Osteoblast (primary cell): ENCODE measurements at regions not wholly inside any gene's neighbourhood (a gene's known extent, or its start where the extent isn't known, plus 50 kb on each side); places are given as distances from the start of the nearest gene placed in this dataset.

ENCODE experiments used
- DNase-seq: peaks from one replicate; pipeline ENCODE4 v3.0.0; 2011; ENCODE audit warnings: low spot score, mixed read lengths; ENCODE audit not compliant: insufficient read length; ENCODE audit errors: missing footprints
- H2AFZ ChIP-seq: 2 replicates; pipeline ENCODE4 v1.6.0; 2011; ENCODE audit warnings: mild to moderate bottlenecking, low read length
- H3K27ac ChIP-seq: 2 replicates; pipeline ENCODE4 v1.5.1; 2011; ENCODE audit warnings: mild to moderate bottlenecking, low read depth, low read length, moderate library complexity
- H3K27me3 ChIP-seq: 2 replicates; pipeline ENCODE4 v1.6.0; 2012; ENCODE audit warnings: mild to moderate bottlenecking, control low read depth, inconsistent platforms, low read length, moderate library complexity; ENCODE audit not compliant: insufficient read depth
- H3K36me3 ChIP-seq: 2 replicates; pipeline ENCODE4 v1.5.1; 2011; ENCODE audit warnings: mild to moderate bottlenecking, low read length, control low read depth, moderate library complexity; ENCODE audit not compliant: insufficient read depth
- H3K4me1 ChIP-seq: 2 replicates; pipeline ENCODE4 v1.5.1; 2011; ENCODE audit warnings: mild to moderate bottlenecking, low read length, control low read depth, moderate library complexity; ENCODE audit not compliant: insufficient read depth
- H3K4me2 ChIP-seq: 2 replicates; pipeline ENCODE4 v1.6.0; 2011; ENCODE audit warnings: mild to moderate bottlenecking, low read length; ENCODE audit not compliant: insufficient read depth
- H3K4me3 ChIP-seq: fragments of 200-600 bp; sonication (generic); 3 replicates; pipeline ENCODE4 v1.5.1; 2012; ENCODE audit warnings: mild to moderate bottlenecking, low read length, inconsistent platforms; ENCODE audit not compliant: insufficient read depth
- H3K79me2 ChIP-seq: 2 replicates; pipeline ENCODE4 v1.6.0; 2012; ENCODE audit warnings: mild to moderate bottlenecking, low read length, control low read depth, inconsistent platforms; ENCODE audit not compliant: insufficient read depth
- H3K9me3 ChIP-seq: 2 replicates; pipeline ENCODE4 v1.5.1; 2011; ENCODE audit warnings: low read depth, low read length, control low read depth
- H4K20me1 ChIP-seq: 2 replicates; pipeline ENCODE4 v1.6.0; 2012; ENCODE audit warnings: mild to moderate bottlenecking, low read length, control low read depth; ENCODE audit not compliant: insufficient read depth
- TF ChIP-seq, protein P1 (sequence below): IDR thresholded peaks from 2 replicates; pipeline ENCODE4 v1.5.1; 2011; ENCODE audit warnings: mild to moderate bottlenecking, low read depth, low read length, moderate library complexity; ENCODE audit errors: extremely low read depth

DNA sequence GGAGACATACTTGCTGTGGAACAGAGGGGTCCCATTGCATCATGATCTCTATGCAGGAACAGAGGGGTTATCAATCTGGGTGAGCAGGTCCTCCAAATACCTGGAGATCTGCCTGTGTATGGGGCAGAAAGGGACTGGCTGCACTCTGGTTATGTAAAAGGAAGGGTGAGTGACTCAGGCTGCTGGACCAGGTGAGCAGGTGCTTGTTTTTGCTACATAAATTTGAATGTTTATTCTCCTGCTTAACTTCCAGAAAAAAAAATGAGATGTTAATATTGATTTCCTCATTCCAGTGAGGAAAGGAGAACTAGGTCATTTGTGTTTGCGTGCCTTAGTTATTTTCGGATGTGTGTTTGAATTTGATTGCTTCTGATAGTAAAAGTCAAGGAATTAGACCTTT lies 225.8 kb upstream of the TRAM1L1 start:
- Histone ChIP-seq H4K20me1 (no peaks in the 10 kb centered on the region), H3K79me2 (no peaks in the 10 kb centered on the region), H3K27me3 (no peaks in the 10 kb centered on the region), H3K9me3 (no peaks in the 10 kb centered on the region), H3K27ac (no peak overlapping the region), H2AFZ (no peak overlapping the region), H3K4me3 (no peak overlapping the region), H3K4me2 (no peak overlapping the region), H3K4me1 (no peaks in the 10 kb centered on the region), H3K36me3 (no peaks in the 10 kb centered on the region)
- DNase-seq = no peak
- TF ChIP-seq, protein P1, sequence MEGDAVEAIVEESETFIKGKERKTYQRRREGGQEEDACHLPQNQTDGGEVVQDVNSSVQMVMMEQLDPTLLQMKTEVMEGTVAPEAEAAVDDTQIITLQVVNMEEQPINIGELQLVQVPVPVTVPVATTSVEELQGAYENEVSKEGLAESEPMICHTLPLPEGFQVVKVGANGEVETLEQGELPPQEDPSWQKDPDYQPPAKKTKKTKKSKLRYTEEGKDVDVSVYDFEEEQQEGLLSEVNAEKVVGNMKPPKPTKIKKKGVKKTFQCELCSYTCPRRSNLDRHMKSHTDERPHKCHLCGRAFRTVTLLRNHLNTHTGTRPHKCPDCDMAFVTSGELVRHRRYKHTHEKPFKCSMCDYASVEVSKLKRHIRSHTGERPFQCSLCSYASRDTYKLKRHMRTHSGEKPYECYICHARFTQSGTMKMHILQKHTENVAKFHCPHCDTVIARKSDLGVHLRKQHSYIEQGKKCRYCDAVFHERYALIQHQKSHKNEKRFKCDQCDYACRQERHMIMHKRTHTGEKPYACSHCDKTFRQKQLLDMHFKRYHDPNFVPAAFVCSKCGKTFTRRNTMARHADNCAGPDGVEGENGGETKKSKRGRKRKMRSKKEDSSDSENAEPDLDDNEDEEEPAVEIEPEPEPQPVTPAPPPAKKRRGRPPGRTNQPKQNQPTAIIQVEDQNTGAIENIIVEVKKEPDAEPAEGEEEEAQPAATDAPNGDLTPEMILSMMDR = no peak

DNA sequence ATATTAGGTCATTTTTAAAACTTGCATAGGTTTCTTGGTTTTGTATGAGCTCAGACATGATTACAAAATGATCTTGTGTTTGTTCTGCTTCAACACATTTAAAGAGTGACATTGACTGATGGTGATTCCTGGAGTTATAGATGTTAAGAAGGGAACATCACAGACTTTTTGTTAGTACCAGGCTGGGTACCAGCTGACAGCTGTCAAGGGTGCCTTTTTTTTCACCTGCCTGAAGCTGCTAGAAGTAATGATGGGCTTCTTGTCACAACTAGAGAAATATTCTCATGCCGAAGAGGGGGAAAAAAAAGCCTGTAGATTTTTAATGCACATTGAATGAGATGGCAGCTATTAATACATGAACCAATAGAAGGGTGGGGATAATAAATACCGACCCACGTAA lies 226.6 kb upstream of the TRAM1L1 start:
- TF ChIP-seq, protein P1 = no peak

DNA sequence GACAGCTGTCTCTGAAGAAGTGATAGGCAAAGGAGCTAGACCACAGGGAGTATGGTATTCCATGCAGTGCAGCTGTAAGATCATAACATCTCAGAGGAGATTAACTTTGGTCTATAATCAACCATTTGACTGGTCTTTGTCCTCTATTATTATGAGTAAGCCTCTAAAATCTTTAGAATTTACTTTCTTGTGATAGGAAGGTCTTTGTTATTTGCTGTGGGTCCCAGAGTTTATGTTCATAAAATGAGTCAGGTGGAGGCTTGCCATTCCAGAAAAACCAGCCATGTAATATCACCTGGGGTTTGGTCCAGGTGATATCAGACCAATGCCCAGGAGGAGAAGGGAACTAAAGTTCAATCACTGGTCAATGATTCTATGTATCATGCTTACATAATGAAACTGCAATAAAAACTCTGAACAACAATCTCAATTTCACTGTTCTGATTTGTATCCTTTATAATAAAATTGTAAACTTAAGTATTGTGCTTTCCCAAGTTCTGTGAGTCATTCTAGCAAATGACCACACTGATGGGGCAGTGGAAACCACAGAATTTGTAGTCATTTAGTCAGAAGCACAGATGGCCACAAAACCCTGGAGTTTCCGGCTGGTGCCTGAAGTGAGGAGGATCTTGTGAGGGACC lies 239.6 kb upstream of the TRAM1L1 start:
- no peak for DNase-seq
- Histone ChIP-seq H4K20me1 (no peaks in the 10 kb centered on the region), H3K4me2 (peak overlapping the region; percentile 0), H3K27ac (peak overlapping the region; percentile 21), H3K27me3 (no peaks in the 10 kb centered on the region), H3K36me3 (no peaks in the 10 kb centered on the region), H3K79me2 (no peaks in the 10 kb centered on the region), H3K4me3 (no peak overlapping the region), H2AFZ (no peak overlapping the region), H3K4me1 (no peaks in the 10 kb centered on the region), H3K9me3 (no peaks in the 10 kb centered on the region)
- TF ChIP-seq, protein P1 = no peak

More for the DNA sequence above, 226.6 kb upstream of the TRAM1L1 start:
- Histone ChIP-seq H3K9me3 (no peaks in the 10 kb centered on the region), H3K36me3 (no peaks in the 10 kb centered on the region), H3K4me2 (no peak overlapping the region), H4K20me1 (no peaks in the 10 kb centered on the region), H3K27ac (no peak overlapping the region), H3K4me1 (no peaks in the 10 kb centered on the region), H2AFZ (no peak overlapping the region), H3K4me3 (no peak overlapping the region), H3K27me3 (no peaks in the 10 kb centered on the region), H3K79me2 (no peaks in the 10 kb centered on the region)
- no peak for DNase-seq

DNA sequence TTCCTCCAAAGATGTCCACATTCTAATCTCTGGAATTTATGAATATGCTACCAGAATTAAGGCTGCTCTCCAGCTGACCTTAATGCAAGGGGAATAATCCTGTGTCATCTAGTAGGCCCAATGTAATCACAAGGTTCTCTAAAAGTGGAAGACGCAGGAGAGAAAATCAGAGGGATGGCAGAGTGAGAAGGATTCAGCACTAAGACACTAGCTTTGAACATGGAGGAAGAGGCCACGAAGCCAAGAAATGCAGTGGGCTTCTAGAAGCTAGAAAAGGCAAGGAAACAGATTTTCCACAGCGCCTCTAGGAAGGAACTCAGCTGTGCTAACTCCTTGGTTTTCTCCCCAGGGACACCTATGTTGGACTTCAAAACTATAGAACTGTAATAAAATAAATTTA lies 240.7 kb upstream of the TRAM1L1 start:
- DNase-seq = no peak
- Histone ChIP-seq H3K9me3 (no peaks in the 10 kb centered on the region), H3K36me3 (no peaks in the 10 kb centered on the region), H4K20me1 (no peaks in the 10 kb centered on the region), H3K4me1 (no peaks in the 10 kb centered on the region), H3K27me3 (no peaks in the 10 kb centered on the region), H3K79me2 (no peaks in the 10 kb centered on the region), H3K4me3 (no peak overlapping the region), H3K4me2 (no peak overlapping the region), H3K27ac (no peak overlapping the region), H2AFZ (no peak overlapping the region)
- TF ChIP-seq, protein P1 = no peak
